GM12801 (cell line): ENCODE measurements at regions not wholly inside any gene's neighbourhood (a gene's known extent, or its start where the extent isn't known, plus 50 kb on each side); places are given as distances from the start of the nearest gene placed in this dataset.

Experiments
- TF ChIP-seq, protein P1 (sequence below): IDR thresholded peaks from one replicate; pipeline ENCODE4 v1.5.1; 2011; ENCODE audit warnings: control low read depth; ENCODE audit not compliant: insufficient read length; ENCODE audit errors: extremely low read depth

- TF ChIP-seq, protein P1, sequence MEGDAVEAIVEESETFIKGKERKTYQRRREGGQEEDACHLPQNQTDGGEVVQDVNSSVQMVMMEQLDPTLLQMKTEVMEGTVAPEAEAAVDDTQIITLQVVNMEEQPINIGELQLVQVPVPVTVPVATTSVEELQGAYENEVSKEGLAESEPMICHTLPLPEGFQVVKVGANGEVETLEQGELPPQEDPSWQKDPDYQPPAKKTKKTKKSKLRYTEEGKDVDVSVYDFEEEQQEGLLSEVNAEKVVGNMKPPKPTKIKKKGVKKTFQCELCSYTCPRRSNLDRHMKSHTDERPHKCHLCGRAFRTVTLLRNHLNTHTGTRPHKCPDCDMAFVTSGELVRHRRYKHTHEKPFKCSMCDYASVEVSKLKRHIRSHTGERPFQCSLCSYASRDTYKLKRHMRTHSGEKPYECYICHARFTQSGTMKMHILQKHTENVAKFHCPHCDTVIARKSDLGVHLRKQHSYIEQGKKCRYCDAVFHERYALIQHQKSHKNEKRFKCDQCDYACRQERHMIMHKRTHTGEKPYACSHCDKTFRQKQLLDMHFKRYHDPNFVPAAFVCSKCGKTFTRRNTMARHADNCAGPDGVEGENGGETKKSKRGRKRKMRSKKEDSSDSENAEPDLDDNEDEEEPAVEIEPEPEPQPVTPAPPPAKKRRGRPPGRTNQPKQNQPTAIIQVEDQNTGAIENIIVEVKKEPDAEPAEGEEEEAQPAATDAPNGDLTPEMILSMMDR, result no peak
Observed at GRCh38 chr14:66046591-66046990, 439.6 kb upstream of the CCDC196 start.

DNA sequence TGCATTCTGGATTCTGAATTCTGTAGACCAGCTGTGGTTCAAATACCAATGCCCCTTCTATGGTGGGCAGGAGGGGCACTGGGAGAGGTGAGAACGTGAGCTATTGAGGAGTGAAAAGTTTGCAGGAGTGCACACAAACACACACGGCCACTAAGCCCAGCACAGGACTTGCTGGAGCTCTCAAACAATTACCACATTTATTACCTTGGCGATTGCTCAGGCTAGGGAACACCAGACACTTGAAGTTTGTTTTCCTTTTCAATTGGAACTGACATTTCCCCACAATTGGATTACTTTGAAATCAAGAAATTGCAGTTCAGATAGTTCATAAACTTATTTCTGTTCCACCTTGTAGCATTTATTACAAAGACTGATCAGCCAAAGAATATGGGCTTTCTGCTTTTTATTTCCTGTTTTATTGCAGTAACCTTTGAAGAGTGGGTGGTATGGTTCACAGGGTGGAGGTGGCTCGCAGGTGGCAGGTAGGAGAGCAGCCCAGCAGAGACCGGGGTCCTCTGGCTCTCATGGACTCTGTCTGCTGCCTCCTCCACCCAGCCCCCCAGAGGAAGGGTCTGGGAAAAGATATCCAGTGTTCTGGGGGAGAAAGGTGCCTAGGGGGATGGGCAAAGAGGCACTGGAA is 429.8 kb upstream of the CCDC196 start:
- TF ChIP-seq, protein P1, result no peak

- TF ChIP-seq, protein P1, result no peak
Observed at GRCh38 chr14:66056926-66057552, 429.1 kb upstream of the CCDC196 start.

DNA sequence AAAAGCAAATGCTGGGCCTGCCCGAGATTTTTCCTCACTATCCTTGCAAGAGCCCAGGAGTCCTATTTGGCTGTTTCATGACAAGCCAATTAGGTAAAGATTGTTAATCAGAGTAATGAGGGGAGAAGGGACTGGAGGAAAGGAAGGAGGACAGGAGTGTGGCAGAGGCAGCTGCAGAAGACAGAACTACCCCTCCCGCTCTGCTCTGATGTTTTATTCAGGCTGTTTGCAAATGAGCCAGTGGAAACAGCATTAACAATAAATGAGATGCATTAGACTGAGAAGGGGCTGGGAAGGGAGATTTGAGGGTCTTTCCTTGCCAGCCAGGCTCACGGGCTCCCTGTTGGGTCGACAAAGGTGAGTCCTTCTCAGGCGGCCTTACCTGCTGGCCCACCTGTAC is 421.0 kb upstream of the CCDC196 start:
- TF ChIP-seq, protein P1, result no peak

DNA sequence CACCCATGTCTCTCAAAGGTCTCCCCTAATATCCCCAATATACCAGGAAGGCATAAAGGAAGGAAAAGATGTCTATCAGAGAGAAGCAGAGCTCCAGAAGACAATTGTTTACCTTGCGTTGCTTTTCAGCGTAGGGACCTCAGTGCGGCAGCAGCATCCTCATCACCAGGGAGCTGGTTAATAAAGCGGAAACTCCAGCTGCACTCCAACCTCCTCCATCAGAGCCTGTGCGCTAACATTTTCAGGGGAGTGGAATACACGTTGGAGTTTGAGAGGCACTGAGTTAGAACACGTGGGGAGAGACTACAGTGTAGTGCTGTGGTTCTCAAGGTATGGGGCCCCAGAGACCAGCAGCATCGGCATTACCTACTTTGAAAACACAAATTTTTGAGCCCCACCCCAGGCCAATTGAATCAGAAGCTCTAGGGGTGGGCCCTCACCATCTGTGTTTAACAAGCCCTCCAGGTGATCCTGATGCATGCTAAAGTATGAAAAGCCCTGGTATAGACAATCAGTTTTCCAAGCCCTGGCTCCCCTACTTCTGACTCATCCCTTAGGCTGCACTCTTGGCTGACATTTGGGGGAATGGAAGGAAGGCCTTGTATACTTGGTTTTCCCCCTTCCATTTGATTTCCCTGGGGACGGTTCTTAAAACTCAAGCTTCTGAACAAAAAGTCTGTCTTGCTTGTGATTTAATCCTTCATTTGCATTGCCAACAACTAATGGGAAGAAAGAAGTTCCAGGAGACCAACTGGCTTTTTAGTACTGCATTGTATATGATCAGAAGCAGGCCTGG is 419.0 kb upstream of the CCDC196 start:
- TF ChIP-seq, protein P1, result no peak

- TF ChIP-seq, protein P1, result no peak
Observed at GRCh38 chr14:66069036-66069435, 417.1 kb upstream of the CCDC196 start.

DNA sequence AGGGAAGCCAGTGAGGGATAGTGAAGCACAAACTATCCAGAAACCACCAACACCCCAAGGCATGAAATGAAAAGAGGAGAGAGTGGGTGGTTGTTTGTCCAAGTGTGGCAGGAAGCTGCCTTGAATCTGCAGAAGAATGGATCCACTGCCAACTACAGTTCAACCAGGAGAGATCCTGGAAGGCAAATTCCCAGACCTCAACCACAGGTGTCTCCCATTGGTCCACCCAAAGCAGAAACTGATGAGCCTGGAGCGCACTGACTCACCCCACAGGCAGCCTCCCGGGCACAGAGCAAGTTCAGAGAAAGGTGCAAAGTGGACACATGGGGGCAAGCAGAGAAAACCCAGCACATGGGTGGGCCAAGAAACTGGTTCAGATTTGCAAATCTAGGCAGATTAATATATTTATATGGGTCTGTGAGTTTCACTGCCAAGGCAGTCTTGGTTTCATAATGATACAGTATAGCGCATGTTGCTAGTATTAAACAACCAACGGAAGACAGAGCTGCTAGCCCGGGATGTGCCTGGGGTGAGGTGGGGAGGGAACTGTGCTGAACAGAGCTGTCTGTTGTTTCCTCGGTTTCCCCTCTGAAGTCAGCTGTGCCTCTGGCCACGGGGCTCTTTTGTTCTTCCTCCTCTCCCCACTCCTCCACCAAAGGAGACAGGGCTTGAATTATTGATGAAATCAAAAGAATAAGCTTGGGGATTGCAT is 416.2 kb upstream of the CCDC196 start:
- TF ChIP-seq, protein P1, result no peak
